ENCODE measurements at regions not wholly inside any gene's neighbourhood (a gene's known extent, or its start where the extent isn't known, plus 50 kb on each side); places are given as distances from the start of the nearest gene placed in this dataset.

GRCh38 chr12:23221926-23222325 is 597.0 kb downstream of the ETNK1 start:
- Mint-ChIP-seq H3K36me3 (ENCODE audit: insufficient read depth in 1 of 3, low read depth in 3 of 3) (no peaks in the 10 kb centered on the region), H3K27ac (no peak overlapping the region), H3K4me1 (no peaks in the 10 kb centered on the region), H3K4me3 (no peak overlapping the region), H3K9me3 (no peaks in the 10 kb centered on the region), H3K27me3 (ENCODE audit: low read depth) (no peaks in the 10 kb centered on the region)
- Histone ChIP-seq H2AFZ (ENCODE audit: low read length) (no peak overlapping the region), H2BK5ac (ENCODE audit: insufficient read length, low read length) (no peak overlapping the region), H2AK5ac (ENCODE audit: insufficient read length, low read length) (no peak overlapping the region), H2BK15ac (ENCODE audit: low read depth, low read length) (no peak overlapping the region), H2BK20ac (ENCODE audit: low read depth, low read length, poor library complexity, severe bottlenecking) (no peak overlapping the region), H3K18ac (ENCODE audit: insufficient read length, low read depth, low read length) (no peak overlapping the region), H2BK12ac (ENCODE audit: insufficient read length, low read depth, low read length) (no peak overlapping the region), H3K56ac (ENCODE audit: insufficient read length, low read depth, low read length) (no peak overlapping the region), H3K4me2 (ENCODE audit: insufficient read depth, insufficient read length, low read length) (no peak overlapping the region), H4K91ac (ENCODE audit: insufficient read length, low read depth, low read length) (no peak overlapping the region), H3K23me2 (ENCODE audit: insufficient read length, low read depth, low read length, poor library complexity, severe bottlenecking) (no peaks in the 10 kb centered on the region), H4K8ac (replicated peaks; ENCODE audit: insufficient read length, low read depth, low read length) (no peak overlapping the region), H3K79me2 (ENCODE audit: insufficient read depth, low read length) (no peaks in the 10 kb centered on the region), H4K20me1 (ENCODE audit: control insufficient read depth, insufficient read depth, insufficient read length) (no peaks in the 10 kb centered on the region), H3K27me3 (ENCODE audit: insufficient read depth, low read length) (no peaks in the 10 kb centered on the region), H3K9ac (ENCODE audit: extremely low read depth, insufficient read length, low read length) (no peak overlapping the region), H4K5ac (ENCODE audit: insufficient read length, low read depth, low read length) (no peak overlapping the region), H3K4ac (ENCODE audit: low read depth, low read length) (no peak overlapping the region), H2BK120ac (ENCODE audit: low read depth, low read length, poor library complexity, severe bottlenecking) (no peak overlapping the region), H3K14ac (ENCODE audit: insufficient read depth, low read length) (no peak overlapping the region), H3T11ph (ENCODE audit: low read length) (no peak overlapping the region), H3K27ac (ENCODE audit: insufficient read length, low read depth, low read length) (no peak overlapping the region), H3K4me1 (ENCODE audit: insufficient read depth, low read length) (no peaks in the 10 kb centered on the region), H3K79me1 (ENCODE audit: insufficient read depth, low read depth, low read length, poor library complexity, severe bottlenecking) (no peaks in the 10 kb centered on the region), H3K9me3 (ENCODE audit: control insufficient read depth, low read depth, low read length) (no peaks in the 10 kb centered on the region), H3K23ac (ENCODE audit: insufficient read length, low read depth, low read length) (no peak overlapping the region)
- no peak for DNase-seq
- WGBS (ENCODE audit: extremely low coverage, insufficient read length, low lambda C conversion rate): no CpG with 5 or more reads among the region's 1 CpG
- TF ChIP-seq, protein P1, sequence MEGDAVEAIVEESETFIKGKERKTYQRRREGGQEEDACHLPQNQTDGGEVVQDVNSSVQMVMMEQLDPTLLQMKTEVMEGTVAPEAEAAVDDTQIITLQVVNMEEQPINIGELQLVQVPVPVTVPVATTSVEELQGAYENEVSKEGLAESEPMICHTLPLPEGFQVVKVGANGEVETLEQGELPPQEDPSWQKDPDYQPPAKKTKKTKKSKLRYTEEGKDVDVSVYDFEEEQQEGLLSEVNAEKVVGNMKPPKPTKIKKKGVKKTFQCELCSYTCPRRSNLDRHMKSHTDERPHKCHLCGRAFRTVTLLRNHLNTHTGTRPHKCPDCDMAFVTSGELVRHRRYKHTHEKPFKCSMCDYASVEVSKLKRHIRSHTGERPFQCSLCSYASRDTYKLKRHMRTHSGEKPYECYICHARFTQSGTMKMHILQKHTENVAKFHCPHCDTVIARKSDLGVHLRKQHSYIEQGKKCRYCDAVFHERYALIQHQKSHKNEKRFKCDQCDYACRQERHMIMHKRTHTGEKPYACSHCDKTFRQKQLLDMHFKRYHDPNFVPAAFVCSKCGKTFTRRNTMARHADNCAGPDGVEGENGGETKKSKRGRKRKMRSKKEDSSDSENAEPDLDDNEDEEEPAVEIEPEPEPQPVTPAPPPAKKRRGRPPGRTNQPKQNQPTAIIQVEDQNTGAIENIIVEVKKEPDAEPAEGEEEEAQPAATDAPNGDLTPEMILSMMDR (conservative IDR thresholded peaks at IDR 0.05): no peak
